ENCODE measurements at regions not wholly inside any gene's neighbourhood (a gene's known extent, or its start where the extent isn't known, plus 50 kb on each side); places are given as distances from the start of the nearest gene placed in this dataset.

- TF ChIP-seq CTCF (IDR thresholded peaks at IDR 0.05; ENCODE audit: low read depth, low read length, missing control alignments) = no peak
- in situ Hi-C loops (cut with HindIII; ENCODE audit: low pct_ligation_motif_present, low sequenced_read_pairs) = no loop called here
These were observed 52.4 kb upstream of the GOLGA8J start for GRCh38 chr15:30030345-30030744.

DNA sequence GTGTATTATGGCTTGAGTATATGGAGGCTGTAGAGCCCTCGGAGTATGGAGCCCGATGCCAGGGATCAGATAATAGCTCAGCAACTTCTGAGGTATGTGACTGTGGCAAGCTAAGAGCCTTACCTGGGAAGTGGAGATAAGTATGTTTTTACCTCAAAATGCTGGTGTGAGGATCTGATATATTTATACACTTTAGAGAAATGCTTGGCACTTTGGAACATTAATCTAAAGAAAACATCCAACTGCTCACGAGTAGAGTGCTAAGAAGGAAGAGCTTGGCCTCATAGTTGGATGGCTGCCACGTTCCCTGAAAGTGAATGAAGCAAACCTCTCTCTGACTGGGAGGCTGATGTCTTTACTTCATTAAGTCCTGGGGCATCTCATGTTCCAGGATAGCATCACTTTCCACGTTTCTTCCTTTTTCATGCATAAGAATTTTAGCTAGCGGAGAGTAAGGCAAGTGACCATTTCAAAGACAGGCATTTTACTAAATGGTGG lies 58.9 kb upstream of the GOLGA8J start:
- H3K36me3 ChIP-seq (replicated peaks) = no peaks in the 10 kb centered on the region
- H3K4me3 ChIP-seq (ENCODE audit: low read depth, low read length) = no peak overlapping the region
- H3K27ac ChIP-seq = no peak overlapping the region
- peak; percentile 66 for DNase-seq
- no peak for TF ChIP-seq CTCF (IDR thresholded peaks at IDR 0.05; ENCODE audit: low read depth, low read length, missing control alignments)
- H3K27me3 ChIP-seq (replicated peaks) = no peaks in the 10 kb centered on the region
- in situ Hi-C loops (cut with HindIII; ENCODE audit: low pct_ligation_motif_present, low sequenced_read_pairs) = no loop called here

More at GRCh38 chr15:30030345-30030744, 52.4 kb upstream of the GOLGA8J start:
- Histone ChIP-seq H3K27me3 (replicated peaks) (no peaks in the 10 kb centered on the region), H3K27ac (no peak overlapping the region), H3K4me3 (ENCODE audit: low read depth, low read length) (no peak overlapping the region), H3K36me3 (replicated peaks) (no peaks in the 10 kb centered on the region)
- DNase-seq = no peak

GRCh38 chr15:30010746-30011145 lies 72.0 kb upstream of the GOLGA8J start:
- no peak overlapping the region for H3K27ac ChIP-seq
- H3K27me3 ChIP-seq (replicated peaks) = no peaks in the 10 kb centered on the region
- H3K36me3 ChIP-seq (replicated peaks) = no peaks in the 10 kb centered on the region
- H3K4me3 ChIP-seq (ENCODE audit: low read depth, low read length) = no peak overlapping the region
- DNase-seq = no peak
- TF ChIP-seq CTCF (IDR thresholded peaks at IDR 0.05; ENCODE audit: low read depth, low read length, missing control alignments) = no peak
- in situ Hi-C loops (cut with HindIII; ENCODE audit: low pct_ligation_motif_present, low sequenced_read_pairs) = no loop called here

DNA sequence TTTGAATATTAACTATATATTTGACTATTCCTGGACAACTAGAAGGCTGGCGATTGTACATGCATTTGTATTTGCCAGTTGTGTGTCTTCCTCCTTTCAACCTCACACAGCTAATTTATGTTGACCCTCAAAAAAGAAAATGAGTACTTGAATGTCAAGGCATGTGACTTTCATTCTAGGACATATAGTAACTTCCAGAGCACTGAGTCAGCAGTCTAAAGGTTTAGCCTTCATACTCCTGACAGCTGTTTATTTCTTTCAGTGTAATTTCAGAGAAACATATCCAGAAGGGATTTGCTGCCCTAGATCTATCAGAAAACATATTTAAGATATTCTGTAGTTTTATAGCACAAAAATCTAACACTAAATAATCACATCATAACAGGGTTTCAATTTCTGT lies 74.6 kb upstream of the GOLGA8J start:
- Histone ChIP-seq H3K36me3 (replicated peaks) (no peaks in the 10 kb centered on the region), H3K4me3 (ENCODE audit: low read depth, low read length) (no peak overlapping the region), H3K27me3 (replicated peaks) (peaks cover 3% of the 10 kb centered on the region), H3K27ac (no peak overlapping the region)
- in situ Hi-C loops (cut with HindIII; ENCODE audit: low pct_ligation_motif_present, low sequenced_read_pairs) = no loop called here
- TF ChIP-seq CTCF (IDR thresholded peaks at IDR 0.05; ENCODE audit: low read depth, low read length, missing control alignments) = no peak
- no peak for DNase-seq

GRCh38 chr15:30001602-30002001 lies 81.2 kb upstream of the GOLGA8J start:
- TF ChIP-seq CTCF (IDR thresholded peaks at IDR 0.05; ENCODE audit: low read depth, low read length, missing control alignments) = no peak
- peaks cover 3% of the 10 kb centered on the region for H3K27me3 ChIP-seq (replicated peaks)
- DNase-seq = no peak
- in situ Hi-C loops (cut with HindIII; ENCODE audit: low pct_ligation_motif_present, low sequenced_read_pairs) = no loop called here
- H3K36me3 ChIP-seq (replicated peaks) = no peaks in the 10 kb centered on the region
- H3K27ac ChIP-seq = no peak overlapping the region
- no peak overlapping the region for H3K4me3 ChIP-seq (ENCODE audit: low read depth, low read length)

DNA sequence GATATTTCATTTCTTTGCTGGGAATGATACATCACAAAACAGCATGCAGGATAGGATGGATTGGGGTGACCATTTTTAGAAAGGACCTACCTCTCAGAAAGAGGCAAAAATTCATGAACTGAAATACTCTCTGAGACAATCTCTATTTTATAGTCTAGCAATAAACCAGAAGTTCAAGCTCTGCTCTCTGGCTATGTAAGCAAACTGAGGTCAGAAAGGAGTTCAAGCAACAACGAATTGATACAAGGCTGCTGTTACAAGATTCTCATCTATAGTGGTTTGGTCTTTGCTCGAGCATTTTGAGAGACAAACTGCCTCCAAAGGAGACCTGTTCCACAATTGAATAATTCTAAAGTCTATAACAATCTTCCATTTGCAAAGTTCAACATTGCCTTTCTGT lies 84.7 kb upstream of the GOLGA8J start:
- in situ Hi-C loops (cut with HindIII; ENCODE audit: low pct_ligation_motif_present, low sequenced_read_pairs) = no loop called here
- DNase-seq = no peak
- no peaks in the 10 kb centered on the region for H3K36me3 ChIP-seq (replicated peaks)
- no peak overlapping the region for H3K27ac ChIP-seq
- TF ChIP-seq CTCF (IDR thresholded peaks at IDR 0.05; ENCODE audit: low read depth, low read length, missing control alignments) = no peak
- no peaks in the 10 kb centered on the region for H3K27me3 ChIP-seq (replicated peaks)
- no peak overlapping the region for H3K4me3 ChIP-seq (ENCODE audit: low read depth, low read length)
